NCI-H2107 treated with DMSO at 0.1 percent for 48 hours (cell line): ENCODE measurements at regions not wholly inside any gene's neighbourhood (a gene's known extent, or its start where the extent isn't known, plus 50 kb on each side); places are given as distances from the start of the nearest gene placed in this dataset.

Experiments
- DNase-seq: peaks from one replicate; lab custom pipeline; 2025; ENCODE audit not compliant: unreplicated experiment; lab: John Stamatoyannopoulos, UW

DNA sequence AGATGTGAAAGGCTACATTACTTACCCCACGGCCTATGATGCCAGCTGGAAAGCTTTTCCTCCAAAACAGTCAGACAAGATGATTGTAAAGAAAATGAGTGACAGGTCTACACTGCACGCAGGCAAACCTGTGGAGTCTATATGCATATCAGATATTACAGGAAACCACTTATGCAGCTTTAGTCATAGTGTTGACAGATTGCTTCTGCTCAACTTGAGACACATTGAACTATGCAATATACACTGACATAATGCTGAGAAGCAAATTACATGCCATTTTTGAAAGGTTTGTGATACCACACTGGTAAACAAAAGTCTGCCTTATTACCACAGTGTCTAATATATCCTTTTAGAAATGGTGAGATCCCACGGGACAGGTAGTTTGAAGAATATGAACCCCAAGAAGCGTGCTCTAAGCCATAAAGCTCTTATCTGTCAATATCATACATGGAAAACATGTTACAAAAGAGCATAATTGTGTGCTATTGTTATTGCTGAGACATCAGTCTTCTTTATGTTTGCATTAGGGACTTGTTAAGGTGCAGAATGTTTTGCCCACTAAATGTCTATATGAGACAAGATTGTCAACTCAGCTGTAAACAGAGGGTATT is 1835.8 kb upstream of the TENM3 start:
- no peak for DNase-seq

DNA sequence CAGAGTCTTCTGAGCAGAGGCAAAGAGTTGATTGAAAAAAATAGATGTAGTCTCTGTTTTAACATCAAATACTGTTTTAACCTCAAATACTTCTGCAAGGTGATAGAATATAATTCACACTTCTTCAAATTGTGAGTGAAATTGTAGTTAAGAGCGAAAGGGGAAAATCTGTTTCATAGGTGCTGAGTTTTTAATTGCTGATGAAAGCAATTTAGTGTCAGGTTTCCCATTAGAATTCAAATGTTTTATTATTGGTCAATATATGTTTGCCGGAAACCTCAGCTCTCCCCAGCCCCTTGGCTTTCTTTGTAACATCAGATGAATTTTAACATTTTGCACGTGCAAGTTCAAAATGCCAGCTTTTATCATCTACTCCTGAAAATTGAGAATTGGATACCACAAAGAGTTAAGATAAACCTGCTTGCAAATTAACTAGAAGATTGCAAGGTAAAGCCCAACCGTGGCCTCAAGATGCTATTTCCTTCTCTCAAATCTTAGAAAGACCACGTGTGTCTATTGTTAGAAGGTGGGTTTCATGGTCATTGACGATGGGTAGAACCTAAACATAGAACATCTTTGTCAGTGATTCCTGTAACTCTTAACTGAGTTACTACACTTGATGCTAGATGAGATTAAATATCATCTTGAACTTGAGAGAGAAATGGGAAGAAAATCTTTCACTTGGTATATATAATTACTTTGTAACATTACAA is 1824.2 kb upstream of the TENM3 start:
- no peak for DNase-seq

DNA sequence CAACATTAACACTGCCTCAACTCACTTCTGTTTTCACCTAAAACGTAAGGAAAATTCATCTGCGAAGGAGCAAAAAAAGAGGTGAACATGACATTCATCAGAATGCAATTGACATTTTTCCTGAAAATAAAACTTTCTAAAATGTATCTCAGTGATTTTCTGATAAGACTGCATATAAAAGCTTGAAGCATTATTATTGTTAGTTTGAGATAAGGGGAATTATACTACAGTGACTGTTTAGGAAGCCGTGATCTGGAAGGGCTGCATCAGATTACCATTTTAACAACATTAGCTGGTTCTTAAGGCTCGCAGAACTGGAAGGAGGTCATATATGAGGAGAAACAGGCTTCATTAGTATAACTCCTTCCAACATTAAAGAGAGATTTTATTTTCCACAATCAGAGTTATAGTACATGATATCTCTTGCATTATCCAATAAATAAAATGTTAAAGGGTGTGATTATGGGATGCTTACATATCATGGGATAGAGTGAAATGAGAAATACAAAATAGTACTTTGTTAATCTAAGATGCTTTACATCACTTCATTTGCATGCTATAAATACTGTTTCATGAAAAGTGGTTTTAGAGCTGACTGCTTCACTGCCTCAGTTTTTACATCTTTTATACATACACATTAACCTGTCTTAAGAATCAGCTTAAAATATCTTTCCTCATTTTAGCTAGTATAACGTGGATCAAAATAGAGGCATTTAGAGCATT is 1820.1 kb upstream of the TENM3 start:
- DNase-seq: no peak

DNA sequence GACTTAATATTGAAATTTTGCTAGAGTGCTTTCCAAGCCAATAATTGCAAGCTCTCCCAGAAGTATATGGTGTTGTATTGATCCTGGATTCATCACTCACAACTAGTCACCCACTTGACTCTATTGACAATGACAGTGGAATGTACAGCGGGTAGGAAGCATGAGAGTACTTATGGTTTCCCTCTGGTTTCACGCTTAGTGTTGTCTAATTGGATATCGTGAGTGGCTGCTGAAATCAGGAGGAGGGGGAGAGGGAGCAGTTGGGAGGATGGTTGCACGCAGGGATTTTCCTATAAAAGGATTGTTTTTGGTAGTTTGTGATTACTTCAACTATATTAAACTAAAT is 1819.5 kb upstream of the TENM3 start:
- DNase-seq: no peak

DNA sequence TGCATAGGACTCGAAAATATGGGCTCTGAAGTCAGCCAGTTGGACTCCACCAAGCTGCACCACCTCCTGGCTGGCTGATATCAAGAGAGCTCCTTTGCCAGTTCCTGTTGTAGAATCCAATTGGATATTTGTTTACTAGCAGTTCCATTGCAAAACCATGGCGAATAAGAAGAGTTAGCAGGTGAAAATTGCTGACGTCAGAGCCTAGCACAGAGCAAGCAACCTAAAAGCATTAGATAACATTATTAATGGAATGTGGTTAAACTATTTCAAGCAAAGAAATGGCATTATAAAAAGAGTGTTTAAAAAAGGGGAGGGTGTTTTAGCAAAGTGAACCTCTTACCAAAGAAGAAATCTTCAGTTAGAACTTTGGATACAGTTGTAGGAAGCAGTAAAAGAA is 1816.3 kb upstream of the TENM3 start:
- no peak for DNase-seq

DNA sequence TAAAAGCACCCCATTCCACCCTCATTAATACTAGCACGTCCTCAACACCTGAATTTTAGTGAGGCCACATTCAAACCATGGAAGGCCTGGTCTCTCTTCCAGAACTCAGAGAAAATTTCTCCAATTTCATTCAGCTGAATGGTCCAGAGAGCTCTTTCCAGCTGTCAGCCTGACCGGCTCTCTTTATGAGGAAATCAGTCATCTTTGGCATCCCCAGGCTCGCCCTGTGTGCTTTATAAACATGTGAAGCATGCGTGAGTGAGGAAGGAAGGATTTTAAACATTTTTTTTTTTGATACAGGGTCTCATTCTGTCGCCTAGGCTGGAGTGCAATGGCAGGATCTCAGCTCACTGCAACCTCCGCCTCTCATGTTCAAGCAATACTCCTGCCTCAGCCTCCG is 1812.9 kb upstream of the TENM3 start:
- no peak for DNase-seq

DNA sequence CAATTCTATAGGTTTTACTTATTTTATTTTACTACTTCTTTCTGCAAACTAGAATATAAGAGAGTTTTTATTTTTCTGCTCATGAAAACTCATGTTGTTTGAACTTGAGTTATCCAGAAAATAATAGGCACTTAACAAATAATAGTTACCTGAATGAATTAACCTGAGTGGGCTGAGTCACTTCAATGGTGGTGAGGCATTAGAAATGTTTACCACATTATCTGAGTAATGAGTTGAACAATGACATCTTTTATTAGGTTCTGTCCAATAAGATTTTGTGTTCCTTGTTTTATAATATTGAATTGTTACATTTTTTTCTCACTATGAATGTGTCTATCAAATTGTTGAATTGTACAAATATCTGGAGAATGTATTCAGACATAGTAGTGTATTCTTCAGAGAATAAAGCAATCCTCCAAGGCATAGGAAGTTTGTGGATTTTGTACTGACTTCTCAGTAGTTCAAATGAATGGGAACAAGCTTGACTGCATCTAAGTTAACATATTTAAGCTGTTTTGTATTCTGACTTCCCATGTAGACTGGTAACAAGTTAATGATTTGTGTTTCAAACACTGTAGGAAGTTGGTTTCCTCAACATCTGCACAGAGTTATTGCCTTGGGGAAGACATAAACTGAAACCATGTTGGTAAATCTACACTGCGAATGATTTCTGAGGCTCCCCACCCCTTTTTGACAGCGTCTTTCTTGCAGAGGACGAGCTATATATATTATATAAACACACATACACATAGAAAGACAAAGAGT is 1808.9 kb upstream of the TENM3 start:
- DNase-seq: no peak

DNA sequence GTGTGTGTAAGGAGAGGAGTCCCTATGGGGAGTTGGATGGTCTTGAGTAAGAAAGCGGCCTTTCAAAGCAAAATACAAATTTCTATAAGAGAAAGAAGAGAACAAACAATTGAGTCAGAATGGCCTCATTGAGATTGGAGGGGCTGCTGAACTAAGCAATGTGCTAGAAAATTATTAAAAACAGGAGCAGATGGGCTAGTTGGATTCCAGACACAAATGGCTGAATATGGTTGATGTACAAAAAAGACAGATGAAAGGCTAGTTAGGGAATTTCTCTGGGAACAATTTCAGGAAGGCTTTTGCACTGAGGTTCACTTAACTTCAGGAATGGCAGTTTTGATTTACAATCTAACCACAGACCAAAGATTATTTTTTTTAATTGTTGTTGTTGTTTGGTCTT is 1806.8 kb upstream of the TENM3 start:
- no peak for DNase-seq

DNA sequence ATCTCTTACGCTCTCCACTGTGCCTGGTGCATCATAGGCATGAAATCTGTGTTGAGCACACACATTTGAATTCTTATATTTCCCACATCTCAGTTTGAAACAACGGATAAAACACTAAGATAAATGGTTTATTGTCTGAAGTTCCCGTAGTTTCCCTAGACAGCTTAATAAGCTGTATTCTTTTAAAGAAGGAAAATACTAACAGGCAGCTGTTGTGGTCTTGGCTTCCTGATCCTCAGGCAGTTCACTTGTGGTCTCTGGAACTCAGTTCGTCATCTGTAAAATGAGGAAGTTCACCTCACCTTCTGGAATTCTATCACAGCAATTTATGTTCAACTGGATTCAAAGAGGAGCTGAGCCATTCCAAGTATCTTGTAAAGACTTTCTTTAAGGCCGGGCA is 1805.6 kb upstream of the TENM3 start:
- no peak for DNase-seq

DNA sequence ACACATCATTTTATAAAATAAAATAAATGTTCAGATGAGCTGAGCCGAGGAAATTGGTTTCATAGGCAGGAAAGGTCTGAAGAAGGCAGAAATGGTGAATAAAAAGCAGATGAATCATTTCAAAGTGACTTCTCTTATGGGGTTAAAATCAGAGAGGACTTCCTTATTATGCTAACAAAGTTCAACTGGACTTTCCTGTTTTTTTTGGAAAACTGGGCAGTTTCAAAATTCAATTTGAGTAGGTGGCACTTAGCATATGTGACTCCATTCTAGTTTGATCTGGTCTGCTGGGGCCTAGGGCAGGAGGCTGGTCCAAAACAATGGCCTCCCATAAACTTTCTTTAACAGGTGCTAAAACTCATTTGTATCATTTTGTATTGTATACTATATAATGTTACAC is 1794.9 kb upstream of the TENM3 start:
- no peak for DNase-seq

DNA sequence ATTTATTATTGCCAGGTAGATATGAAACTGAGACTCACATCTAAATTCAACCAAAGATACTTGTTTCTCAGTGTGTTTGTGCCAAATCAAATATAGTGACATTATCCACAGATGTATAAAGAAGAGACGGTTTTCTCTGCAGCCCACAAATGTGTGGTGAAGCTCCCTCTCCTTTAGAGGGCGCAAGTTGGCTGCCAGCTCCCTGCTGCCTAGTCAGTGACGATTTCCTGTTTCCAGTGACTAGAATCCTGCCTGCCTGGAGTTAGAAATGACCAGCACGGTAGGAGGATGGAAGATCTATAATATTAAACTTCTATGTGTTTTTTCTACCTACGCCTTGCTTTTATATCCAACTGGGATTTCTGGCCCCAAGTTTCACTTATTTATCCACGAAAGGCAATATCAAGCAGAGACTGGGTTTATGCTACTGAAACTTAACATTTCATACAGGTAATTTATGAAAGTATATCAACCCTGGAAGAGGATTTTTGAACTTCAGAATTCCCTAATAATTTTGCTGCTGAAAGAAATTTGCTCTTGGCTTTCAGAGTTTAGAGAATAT is 1793.7 kb upstream of the TENM3 start:
- DNase-seq: peak; percentile 45

DNA sequence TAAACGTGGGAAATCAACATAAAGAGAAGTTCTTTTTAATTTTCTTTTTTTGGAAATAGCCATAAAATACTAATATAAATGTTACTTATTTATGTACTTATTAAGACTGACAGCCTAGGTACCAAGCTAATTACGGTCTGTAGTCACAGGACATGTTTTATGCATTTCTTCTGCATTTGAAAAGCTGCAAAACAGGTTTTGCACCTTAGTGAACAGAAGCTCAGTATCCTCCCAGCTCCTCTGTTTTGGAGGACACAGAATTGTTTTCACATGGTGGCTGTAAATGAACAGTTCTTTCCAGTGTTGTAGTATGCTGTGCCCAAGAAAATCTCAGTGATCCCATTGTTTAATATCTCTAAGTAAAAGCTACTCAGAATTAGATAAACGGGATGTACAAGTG is 1788.0 kb upstream of the TENM3 start:
- DNase-seq: no peak

DNA sequence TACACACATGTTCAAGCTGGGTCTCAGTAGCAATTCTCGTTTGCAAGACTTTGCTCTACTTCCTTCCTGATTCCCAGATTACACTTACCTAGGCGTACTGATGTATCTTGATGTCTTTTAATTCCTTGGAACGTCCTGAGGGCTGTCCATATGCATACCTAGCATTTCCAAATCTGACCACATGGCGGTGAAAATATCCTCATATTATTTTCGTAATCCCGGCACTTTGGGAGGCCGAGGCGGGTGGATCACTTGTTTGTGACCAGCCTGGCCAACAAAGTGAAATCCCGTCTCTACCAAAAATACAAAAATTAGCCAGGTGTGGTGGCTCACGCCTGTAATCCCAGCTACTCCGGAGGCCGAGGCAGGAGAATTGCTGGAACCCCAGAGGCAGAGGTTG is 1786.3 kb upstream of the TENM3 start:
- DNase-seq: no peak

DNA sequence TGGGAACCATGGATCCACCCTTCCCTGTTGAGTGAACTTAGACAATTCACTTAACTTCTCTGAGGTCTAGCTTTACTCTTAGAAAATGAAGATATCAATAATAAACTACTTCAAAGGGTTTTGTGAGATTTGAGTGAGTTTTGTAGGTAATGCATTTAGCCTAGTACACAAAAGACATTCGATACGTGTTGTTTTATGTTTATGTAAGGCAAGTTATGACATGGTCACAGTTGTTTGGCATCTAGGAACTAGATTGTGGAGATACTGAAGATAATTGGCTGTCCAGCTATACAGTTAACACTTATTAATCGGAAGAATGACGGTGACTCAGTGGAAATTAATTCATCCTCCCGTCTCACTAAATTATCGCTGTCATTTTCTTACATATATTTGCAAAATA is 1781.1 kb upstream of the TENM3 start:
- no peak for DNase-seq

DNA sequence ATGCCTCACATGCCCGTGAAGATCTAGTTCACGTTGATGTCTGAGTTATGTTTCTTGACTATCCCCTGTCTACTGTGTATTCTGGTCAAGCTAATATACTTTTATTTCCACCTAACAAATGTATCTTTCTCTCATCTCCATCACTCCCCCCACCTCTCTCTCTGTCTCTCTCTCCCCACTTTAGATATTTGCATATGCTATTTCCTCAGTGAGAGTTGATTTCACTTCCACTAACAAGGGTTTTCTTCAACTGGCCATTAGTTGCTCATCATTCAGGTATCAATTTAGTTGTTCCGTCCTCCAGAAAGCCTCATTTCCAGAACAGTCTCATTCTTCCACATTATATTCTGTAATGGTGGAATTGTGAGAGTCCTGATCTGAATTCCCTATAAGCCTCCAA is 1777.8 kb upstream of the TENM3 start:
- DNase-seq: no peak

DNA sequence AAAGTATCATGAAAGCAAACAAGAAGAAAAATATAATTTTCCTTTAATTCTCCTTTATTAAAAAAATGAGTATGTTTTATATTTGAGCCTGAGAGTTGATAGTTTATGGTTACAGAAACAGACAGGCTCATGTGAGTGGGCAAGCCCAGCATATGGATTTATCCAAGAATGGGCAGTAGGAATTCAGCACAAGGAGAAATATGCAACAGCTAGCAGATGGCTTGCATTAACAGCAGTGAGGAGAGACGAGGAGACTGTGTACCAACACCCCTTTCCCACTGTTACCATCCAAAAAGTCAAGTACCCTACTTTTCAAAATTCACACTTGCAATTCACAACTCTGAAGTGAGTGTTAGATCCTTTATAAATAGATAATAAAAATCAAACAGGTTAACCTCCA is 1760.2 kb upstream of the TENM3 start:
- DNase-seq: no peak

DNA sequence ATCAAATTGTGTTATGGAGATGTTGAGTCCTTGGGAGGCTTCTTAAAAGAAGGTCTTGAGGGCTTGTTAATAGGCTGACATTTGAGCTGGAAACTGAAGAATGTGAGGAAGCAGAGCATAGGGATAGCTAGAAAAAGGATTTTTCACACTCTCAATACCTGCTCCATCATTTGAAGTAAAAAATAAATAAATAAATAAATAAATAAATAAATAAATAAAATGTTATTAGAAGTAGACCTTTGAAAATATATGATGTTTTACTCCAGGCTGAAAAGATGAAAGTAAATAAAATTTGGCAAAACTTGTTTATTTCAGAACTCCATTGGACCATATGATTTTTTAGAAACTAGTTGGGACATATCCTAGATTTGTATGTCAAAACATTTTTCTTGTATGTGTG is 1757.8 kb upstream of the TENM3 start:
- no peak for DNase-seq

DNA sequence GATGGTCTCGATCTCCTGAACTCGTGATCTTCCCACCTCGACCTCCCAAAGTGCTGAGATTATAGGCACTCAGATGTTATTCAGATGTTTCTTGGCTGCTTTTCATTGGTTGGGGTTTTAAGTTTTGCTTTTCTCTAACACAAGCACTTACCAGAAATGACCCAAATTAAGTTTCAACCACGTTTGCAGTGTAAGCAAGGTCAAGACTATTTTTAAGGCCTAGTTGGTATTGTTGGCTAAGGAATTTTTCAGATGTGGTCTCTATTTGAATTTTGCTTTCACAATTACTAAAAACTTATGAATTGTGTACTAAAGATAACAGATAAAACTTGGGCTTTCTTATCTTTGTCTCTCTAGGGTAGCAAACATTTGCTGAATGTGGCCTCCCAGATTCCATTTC is 1756.9 kb upstream of the TENM3 start:
- no peak for DNase-seq

DNA sequence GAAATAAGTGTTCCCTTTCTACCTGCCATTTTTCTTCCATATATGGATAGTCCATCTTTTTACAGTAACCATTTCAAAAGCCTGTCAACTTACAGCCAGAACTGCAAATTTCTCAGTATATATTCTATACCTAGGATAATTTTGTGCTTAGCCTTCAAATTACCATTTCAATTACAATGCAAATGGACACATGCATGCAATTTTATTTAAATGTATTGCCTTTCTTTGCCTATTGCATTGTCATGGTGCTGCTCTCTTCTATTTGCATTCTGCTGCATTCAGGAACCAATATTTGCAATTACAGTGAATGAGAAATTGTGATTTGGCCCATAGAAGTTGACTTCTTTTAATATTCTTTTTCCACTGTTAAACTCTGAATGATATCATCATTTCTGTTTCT is 1753.4 kb upstream of the TENM3 start:
- no peak for DNase-seq

DNA sequence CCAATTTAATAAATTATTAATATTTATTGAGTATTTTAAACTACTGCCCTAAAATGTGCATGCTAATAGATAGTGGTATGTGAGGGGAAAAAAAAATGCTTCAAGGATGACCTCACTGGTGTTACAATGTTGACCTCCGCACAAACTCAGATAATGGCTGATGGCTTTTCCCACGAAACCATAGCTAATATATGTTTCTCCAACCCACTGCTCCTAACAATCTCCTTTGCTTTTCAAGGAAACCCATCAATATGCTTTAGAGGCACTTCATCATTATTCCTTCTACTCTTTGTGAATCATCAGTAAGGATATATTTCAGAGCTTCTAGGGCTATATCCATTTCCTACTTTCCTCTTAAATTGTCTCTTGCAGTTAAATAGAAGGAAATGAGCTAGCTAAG is 1752.0 kb upstream of the TENM3 start:
- no peak for DNase-seq

DNA sequence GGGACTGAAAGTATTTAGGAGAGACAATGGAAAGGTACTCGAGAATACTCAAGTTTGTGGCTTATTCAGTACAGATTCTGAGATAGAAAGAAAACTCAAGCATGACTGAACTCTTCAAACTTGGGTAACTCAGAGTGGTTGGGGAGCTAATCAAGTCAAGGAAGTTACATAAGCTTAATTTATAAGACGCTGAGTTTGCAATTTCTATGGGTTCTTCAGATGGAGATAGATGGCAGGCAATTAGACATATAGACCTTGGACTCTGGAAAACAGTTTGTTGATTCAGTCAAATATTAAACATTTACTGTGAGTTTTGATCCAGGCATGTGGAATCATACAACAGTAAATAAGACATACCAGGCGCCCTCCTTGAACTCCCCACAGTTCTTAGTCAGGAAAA is 1749.9 kb upstream of the TENM3 start:
- DNase-seq: no peak

DNA sequence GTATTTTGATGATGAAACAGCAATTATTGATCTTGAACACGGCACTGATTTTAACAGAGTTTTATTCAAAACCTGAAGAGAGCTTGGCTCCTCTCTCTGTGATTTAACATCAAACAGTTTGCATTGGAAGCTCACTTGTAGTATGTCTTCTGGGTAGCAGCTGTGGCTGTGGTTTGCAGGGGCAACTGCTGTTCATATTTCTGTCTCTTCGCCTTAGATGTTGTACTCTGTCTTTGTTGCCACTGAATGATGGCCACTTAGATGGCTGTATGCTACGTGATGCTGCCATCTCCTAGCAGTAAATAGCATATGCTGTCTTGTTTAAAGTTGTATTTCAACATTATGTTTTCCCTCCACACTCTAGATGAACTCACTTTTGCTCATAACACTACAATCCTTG is 1743.0 kb upstream of the TENM3 start:
- DNase-seq: no peak
